Hepatocyte (in vitro differentiated cells): ENCODE measurements at regions not wholly inside any gene's neighbourhood (a gene's known extent, or its start where the extent isn't known, plus 50 kb on each side); places are given as distances from the start of the nearest gene placed in this dataset.

Source experiments
- EZH2 ChIP-seq: fragments of 200-600 bp; sonication (generic); IDR thresholded peaks from 2 replicates; pipeline ENCODE4 v1.6.1; 2016; ENCODE audit warnings: antibody characterized with exemption, mild to moderate bottlenecking, borderline replicate concordance
- EZH2phosphoT487 ChIP-seq: fragments of 200-600 bp; sonication (generic); IDR thresholded peaks from one replicate; pipeline ENCODE4 v1.6.1; 2018; ENCODE audit warnings: antibody characterized with exemption, mild to moderate bottlenecking, low read depth, moderate library complexity; ENCODE audit not compliant: unreplicated experiment, severe bottlenecking
- TF ChIP-seq, protein P1 (sequence below): fragments of 200-600 bp; sonication (generic); IDR thresholded peaks from 2 replicates; pipeline ENCODE4 v1.5.1; 2016; ENCODE audit warnings: antibody characterized with exemption, mild to moderate bottlenecking; ENCODE audit not compliant: poor library complexity

DNA sequence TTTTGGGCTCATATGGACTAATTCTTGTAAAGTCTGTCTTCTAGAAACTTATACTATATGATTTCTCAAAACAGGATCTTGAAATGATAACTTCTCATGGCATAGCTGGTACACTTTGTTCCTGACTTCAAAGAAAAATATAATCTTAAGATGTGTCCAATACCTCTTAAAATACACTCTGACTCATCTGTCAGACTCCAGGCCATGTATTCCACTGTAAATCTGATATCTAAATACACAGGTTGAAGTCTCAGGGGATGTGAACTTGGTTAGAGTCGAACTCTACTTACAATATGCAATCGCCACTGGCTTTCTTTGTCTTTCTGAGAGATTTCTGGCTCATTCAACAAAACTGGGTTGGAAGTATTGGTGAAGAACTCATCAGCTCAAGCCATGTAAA is 99.8 kb downstream of the LACC1 start:
- TF ChIP-seq, protein P1, sequence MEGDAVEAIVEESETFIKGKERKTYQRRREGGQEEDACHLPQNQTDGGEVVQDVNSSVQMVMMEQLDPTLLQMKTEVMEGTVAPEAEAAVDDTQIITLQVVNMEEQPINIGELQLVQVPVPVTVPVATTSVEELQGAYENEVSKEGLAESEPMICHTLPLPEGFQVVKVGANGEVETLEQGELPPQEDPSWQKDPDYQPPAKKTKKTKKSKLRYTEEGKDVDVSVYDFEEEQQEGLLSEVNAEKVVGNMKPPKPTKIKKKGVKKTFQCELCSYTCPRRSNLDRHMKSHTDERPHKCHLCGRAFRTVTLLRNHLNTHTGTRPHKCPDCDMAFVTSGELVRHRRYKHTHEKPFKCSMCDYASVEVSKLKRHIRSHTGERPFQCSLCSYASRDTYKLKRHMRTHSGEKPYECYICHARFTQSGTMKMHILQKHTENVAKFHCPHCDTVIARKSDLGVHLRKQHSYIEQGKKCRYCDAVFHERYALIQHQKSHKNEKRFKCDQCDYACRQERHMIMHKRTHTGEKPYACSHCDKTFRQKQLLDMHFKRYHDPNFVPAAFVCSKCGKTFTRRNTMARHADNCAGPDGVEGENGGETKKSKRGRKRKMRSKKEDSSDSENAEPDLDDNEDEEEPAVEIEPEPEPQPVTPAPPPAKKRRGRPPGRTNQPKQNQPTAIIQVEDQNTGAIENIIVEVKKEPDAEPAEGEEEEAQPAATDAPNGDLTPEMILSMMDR: no peak
- TF ChIP-seq EZH2phosphoT487: no peak
- no peak for TF ChIP-seq EZH2
